MM.1S (cell line): ENCODE measurements at regions not wholly inside any gene's neighbourhood (a gene's known extent, or its start where the extent isn't known, plus 50 kb on each side); places are given as distances from the start of the nearest gene placed in this dataset.

Experiments
- EZH2phosphoT487 ChIP-seq: fragments of 300-600 bp; sonication (generic); IDR thresholded peaks from 2 replicates; pipeline ENCODE4 v1.6.1; 2018; ENCODE audit warnings: antibody characterized with exemption, low read length
- TF ChIP-seq, protein P1 (sequence below): fragments of 300-600 bp; sonication (generic); IDR thresholded peaks from 2 replicates; pipeline ENCODE4 v1.5.1; 2016; ENCODE audit warnings: antibody characterized with exemption, low read length, mixed read lengths

DNA sequence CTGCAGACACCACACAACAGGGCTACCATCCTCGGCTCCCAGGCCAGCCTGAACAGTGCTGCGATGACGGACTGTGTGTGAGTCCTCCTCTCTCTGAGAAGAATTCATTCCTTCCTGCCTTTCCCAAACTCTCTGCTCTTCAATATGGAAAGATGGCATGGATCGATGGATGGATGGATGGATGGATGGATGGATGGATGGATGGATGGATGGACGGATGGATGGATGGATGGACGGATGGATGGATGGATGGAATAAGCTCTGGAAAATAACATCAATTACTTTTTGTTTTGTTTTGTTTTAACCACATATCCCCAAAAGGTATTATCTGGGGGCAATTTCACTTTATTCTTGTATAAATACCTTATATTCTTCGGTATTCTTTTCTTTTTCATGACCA is 151.9 kb downstream of the AKR1D1 start:
- TF ChIP-seq EZH2phosphoT487: no peak
- TF ChIP-seq, protein P1, sequence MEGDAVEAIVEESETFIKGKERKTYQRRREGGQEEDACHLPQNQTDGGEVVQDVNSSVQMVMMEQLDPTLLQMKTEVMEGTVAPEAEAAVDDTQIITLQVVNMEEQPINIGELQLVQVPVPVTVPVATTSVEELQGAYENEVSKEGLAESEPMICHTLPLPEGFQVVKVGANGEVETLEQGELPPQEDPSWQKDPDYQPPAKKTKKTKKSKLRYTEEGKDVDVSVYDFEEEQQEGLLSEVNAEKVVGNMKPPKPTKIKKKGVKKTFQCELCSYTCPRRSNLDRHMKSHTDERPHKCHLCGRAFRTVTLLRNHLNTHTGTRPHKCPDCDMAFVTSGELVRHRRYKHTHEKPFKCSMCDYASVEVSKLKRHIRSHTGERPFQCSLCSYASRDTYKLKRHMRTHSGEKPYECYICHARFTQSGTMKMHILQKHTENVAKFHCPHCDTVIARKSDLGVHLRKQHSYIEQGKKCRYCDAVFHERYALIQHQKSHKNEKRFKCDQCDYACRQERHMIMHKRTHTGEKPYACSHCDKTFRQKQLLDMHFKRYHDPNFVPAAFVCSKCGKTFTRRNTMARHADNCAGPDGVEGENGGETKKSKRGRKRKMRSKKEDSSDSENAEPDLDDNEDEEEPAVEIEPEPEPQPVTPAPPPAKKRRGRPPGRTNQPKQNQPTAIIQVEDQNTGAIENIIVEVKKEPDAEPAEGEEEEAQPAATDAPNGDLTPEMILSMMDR: no peak
